PC-3 (cell line): ENCODE measurements at regions not wholly inside any gene's neighbourhood (a gene's known extent, or its start where the extent isn't known, plus 50 kb on each side); places are given as distances from the start of the nearest gene placed in this dataset.

Source experiments
- ATAC-seq: fragments of 200-7000 bp; cut with Tn5 transposase; 2 replicates; pipeline ENCODE4 v1.9.1; 2020; ENCODE audit warnings: mild to moderate bottlenecking, moderate library complexity
- BruUV-seq: library from RNA; stranded (reverse); fragments of 400-500 nt; replicated peaks from 2 replicates; lab custom pipeline; 2021; lab: Mats Ljungman, UMichigan
- CTCF ChIA-PET: fragments of 300-600 bp; sonication (Branson Sonifier 250); formaldehyde crosslinking; loops from one replicate; lab custom pipeline; 2022; ENCODE audit warnings: antibody characterized with exemption; lab: Charles Lee
- POLR2A ChIA-PET: fragments of 300-600 bp; sonication (Branson Sonifier 250); formaldehyde crosslinking; loops from one replicate; lab custom pipeline; 2022; ENCODE audit warnings: antibody characterized with exemption; ENCODE audit not compliant: unreplicated experiment; lab: Charles Lee
- DNase-seq: peaks from one replicate; pipeline ENCODE4 v3.0.0-alpha.2; 2015
- H2AFZ ChIP-seq: fragments of 300-600 bp; sonication (generic); 2 replicates; pipeline ENCODE4 v1.6.0; 2016; ENCODE audit warnings: antibody characterized with exemption, low read length
- H3F3A ChIP-seq: fragments of 300-600 bp; sonication (generic); one replicate; pipeline ENCODE4 v1.6.0; 2017; ENCODE audit warnings: antibody characterized with exemption, low read length, control low read depth, mild to moderate bottlenecking; ENCODE audit not compliant: unreplicated experiment
- H3K27ac ChIP-seq: fragments of 300-600 bp; sonication (generic); 2 replicates; pipeline ENCODE4 v1.5.1; 2016; ENCODE audit warnings: mild to moderate bottlenecking, low read length
- H3K27me3 ChIP-seq: fragments of 300-600 bp; sonication (generic); 2 replicates; pipeline ENCODE4 v1.6.1; 2016; ENCODE audit warnings: low read length, mixed read lengths
- H3K36me3 ChIP-seq: fragments of 300-600 bp; sonication (generic); 2 replicates; pipeline ENCODE4 v1.6.1; 2016; ENCODE audit warnings: low read depth, mixed run types, low read length, mixed read lengths
- H3K4me1 ChIP-seq: fragments of 300-600 bp; sonication (generic); 2 replicates; pipeline ENCODE4 v1.5.1; 2016; ENCODE audit warnings: low read length; ENCODE audit not compliant: insufficient read depth
- H3K4me2 ChIP-seq: fragments of 300-600 bp; sonication (generic); 2 replicates; pipeline ENCODE4 v1.6.0; 2016; ENCODE audit warnings: low read length
- H3K4me3 ChIP-seq: fragments of 300-600 bp; sonication (generic); 2 replicates; pipeline ENCODE4 v1.5.1; 2016; ENCODE audit warnings: mild to moderate bottlenecking, low read length, mixed read lengths
- H3K79me2 ChIP-seq: fragments of 300-600 bp; sonication (generic); 2 replicates; pipeline ENCODE4 v1.6.1; 2017; ENCODE audit warnings: low read length, mixed read lengths
- H3K9ac ChIP-seq: fragments of 300-600 bp; sonication (generic); 2 replicates; pipeline ENCODE4 v1.6.0; 2016; ENCODE audit warnings: mild to moderate bottlenecking, low read length
- H3K9me2 ChIP-seq: fragments of 300-600 bp; sonication (generic); replicated peaks from 2 replicates; pipeline ENCODE4 v1.6.1; 2016; ENCODE audit warnings: mixed run types, low read length, mixed read lengths
- H3K9me3 ChIP-seq: fragments of 300-600 bp; sonication (generic); 2 replicates; pipeline ENCODE4 v1.6.1; 2016; ENCODE audit warnings: low read length, mixed read lengths
- H4K20me1 ChIP-seq: fragments of 300-600 bp; sonication (generic); 2 replicates; pipeline ENCODE4 v1.6.1; 2016; ENCODE audit warnings: low read length, mixed read lengths
- EZH2 ChIP-seq: fragments of 300-600 bp; sonication (generic); IDR thresholded peaks from one replicate; pipeline ENCODE4 v1.6.1; 2017; ENCODE audit warnings: antibody characterized with exemption, mild to moderate bottlenecking, low read length; ENCODE audit not compliant: unreplicated experiment
- EZH2phosphoT487 ChIP-seq: fragments of 300-600 bp; sonication (generic); IDR thresholded peaks from 2 replicates; pipeline ENCODE4 v1.6.1; 2018; ENCODE audit warnings: mild to moderate bottlenecking, antibody characterized with exemption, low read length, borderline replicate concordance
- intact Hi-C: fragments of 100-400 bp; cut with micrococcal nuclease; formaldehyde crosslinking; loops from 2 replicates; pipeline ENCODE4 v1.9.0; 2023
- TF ChIP-seq, protein P1 (sequence below): fragments of 300-600 bp; sonication (generic); conservative IDR thresholded peaks from 2 replicates; pipeline ENCODE4 v1.5.1; 2017; ENCODE audit warnings: antibody characterized with exemption, low read depth, mild to moderate bottlenecking, low read length

DNA sequence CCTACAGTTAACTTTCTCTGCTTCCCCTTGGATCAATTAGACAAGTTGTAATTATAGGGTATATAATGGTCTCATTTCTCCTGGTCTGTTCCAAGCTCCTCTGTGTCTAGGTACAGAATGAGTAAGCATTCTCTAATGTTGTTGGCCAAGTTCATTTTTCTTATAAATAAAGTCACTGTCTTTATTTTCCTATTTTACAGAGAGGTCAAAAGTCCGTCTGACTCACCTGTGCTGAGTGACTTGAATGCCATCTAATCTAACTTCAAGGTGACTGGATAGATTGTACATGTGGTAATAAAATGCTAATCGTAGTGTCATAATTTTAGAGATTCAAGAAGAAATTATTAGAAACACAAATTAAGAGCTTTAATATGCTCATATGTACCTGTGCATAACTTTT, 500.2 kb downstream of the PDCD6IP start:
- CTCF ChIA-PET: no interaction called here
- POLR2A ChIA-PET: no interaction called here
- H3K4me2 ChIP-seq: no peak overlapping the region
- no peak overlapping the region for H3K9ac ChIP-seq
- no peaks in the 10 kb centered on the region for H3K36me3 ChIP-seq
- no peak overlapping the region for H2AFZ ChIP-seq
- no peaks in the 10 kb centered on the region for H3K27me3 ChIP-seq
- H3K4me3 ChIP-seq: no peak overlapping the region
- DNase-seq (no peak), ATAC-seq (no peak)
- no peak for TF ChIP-seq EZH2phosphoT487
- TF ChIP-seq, protein P1, sequence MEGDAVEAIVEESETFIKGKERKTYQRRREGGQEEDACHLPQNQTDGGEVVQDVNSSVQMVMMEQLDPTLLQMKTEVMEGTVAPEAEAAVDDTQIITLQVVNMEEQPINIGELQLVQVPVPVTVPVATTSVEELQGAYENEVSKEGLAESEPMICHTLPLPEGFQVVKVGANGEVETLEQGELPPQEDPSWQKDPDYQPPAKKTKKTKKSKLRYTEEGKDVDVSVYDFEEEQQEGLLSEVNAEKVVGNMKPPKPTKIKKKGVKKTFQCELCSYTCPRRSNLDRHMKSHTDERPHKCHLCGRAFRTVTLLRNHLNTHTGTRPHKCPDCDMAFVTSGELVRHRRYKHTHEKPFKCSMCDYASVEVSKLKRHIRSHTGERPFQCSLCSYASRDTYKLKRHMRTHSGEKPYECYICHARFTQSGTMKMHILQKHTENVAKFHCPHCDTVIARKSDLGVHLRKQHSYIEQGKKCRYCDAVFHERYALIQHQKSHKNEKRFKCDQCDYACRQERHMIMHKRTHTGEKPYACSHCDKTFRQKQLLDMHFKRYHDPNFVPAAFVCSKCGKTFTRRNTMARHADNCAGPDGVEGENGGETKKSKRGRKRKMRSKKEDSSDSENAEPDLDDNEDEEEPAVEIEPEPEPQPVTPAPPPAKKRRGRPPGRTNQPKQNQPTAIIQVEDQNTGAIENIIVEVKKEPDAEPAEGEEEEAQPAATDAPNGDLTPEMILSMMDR: no peak
- no peak for TF ChIP-seq EZH2
- intact Hi-C loops: no loop called here
- H3F3A ChIP-seq: no peaks in the 10 kb centered on the region
- H3K9me2 ChIP-seq: no peaks in the 10 kb centered on the region
- no TSS peak for BruUV-seq
- H3K27ac ChIP-seq: no peak overlapping the region
- no peaks in the 10 kb centered on the region for H4K20me1 ChIP-seq
- no peaks in the 10 kb centered on the region for H3K4me1 ChIP-seq
- H3K79me2 ChIP-seq: no peaks in the 10 kb centered on the region
- no peaks in the 10 kb centered on the region for H3K9me3 ChIP-seq

DNA sequence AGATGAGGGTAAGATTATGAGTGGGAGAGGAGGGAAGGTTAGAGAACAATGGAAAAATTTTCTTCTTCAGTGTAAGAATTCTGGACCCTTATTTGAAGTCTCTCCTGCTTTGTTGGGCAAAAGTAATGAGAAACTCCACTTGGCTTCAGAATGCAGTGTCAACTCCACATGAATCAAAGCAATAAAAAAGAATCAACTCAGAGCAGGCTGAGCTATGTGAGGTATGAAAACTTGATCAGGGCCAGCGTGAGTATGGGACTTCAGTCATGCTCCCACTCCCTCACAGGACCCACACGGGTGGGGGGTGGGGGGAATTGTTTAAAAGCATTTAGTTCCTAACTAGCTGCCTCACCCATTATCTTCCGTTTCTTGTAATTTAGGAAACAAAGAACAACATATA, 502.2 kb downstream of the PDCD6IP start:
- H3K9ac ChIP-seq: no peak overlapping the region
- no peaks in the 10 kb centered on the region for H3F3A ChIP-seq
- BruUV-seq: no TSS peak
- no peaks in the 10 kb centered on the region for H3K9me2 ChIP-seq
- no peak overlapping the region for H3K4me3 ChIP-seq
- TF ChIP-seq EZH2 (no peak), EZH2phosphoT487 (no peak)
- TF ChIP-seq, protein P1: no peak
- H3K27me3 ChIP-seq: no peaks in the 10 kb centered on the region
- POLR2A ChIA-PET: no interaction called here
- CTCF ChIA-PET: no interaction called here
- no peaks in the 10 kb centered on the region for H4K20me1 ChIP-seq
- no peak overlapping the region for H2AFZ ChIP-seq
- intact Hi-C loops: no loop called here
- no peak overlapping the region for H3K27ac ChIP-seq
- H3K36me3 ChIP-seq: no peaks in the 10 kb centered on the region
- H3K4me1 ChIP-seq: no peaks in the 10 kb centered on the region
- ATAC-seq (no peak), DNase-seq (no peak)
- no peak overlapping the region for H3K4me2 ChIP-seq
- no peaks in the 10 kb centered on the region for H3K79me2 ChIP-seq
- H3K9me3 ChIP-seq: no peaks in the 10 kb centered on the region

DNA sequence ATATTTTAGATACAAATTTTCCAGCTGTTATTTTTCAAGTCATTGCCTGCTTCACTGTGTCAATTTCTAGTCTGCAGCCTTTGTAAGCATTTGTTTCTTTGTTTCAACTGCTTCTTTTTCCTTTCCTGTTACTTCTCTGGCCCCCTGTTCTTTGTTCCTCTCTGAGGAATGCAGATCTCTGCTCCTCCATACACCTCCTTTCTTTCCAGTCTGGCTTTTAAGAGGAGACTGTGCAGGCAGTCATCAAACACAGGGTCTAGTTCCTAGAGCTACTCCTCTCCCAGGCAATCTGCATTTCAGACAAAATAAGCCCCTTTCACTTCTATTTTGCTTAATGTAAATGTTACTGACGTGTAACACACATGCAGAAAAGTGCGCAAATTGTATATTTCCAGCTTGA, 502.9 kb downstream of the PDCD6IP start:
- no TSS peak for BruUV-seq
- intact Hi-C loops: no loop called here
- no peak for DNase-seq

More for the DNA sequence above, 502.9 kb downstream of the PDCD6IP start:
- ChIA-PET CTCF (no interaction called here), POLR2A (no interaction called here)
- H3K27me3 ChIP-seq: no peaks in the 10 kb centered on the region
- H3F3A ChIP-seq: no peaks in the 10 kb centered on the region
- ATAC-seq: no peak
- H2AFZ ChIP-seq: no peak overlapping the region
- no peaks in the 10 kb centered on the region for H3K4me1 ChIP-seq
- H4K20me1 ChIP-seq: no peaks in the 10 kb centered on the region
- no peak overlapping the region for H3K9ac ChIP-seq
- no peak overlapping the region for H3K27ac ChIP-seq
- no peaks in the 10 kb centered on the region for H3K79me2 ChIP-seq
- no peaks in the 10 kb centered on the region for H3K9me2 ChIP-seq
- no peaks in the 10 kb centered on the region for H3K9me3 ChIP-seq
- H3K36me3 ChIP-seq: no peaks in the 10 kb centered on the region
- H3K4me3 ChIP-seq: no peak overlapping the region
- TF ChIP-seq, protein P1: no peak
- TF ChIP-seq EZH2phosphoT487 (no peak), EZH2 (no peak)
- H3K4me2 ChIP-seq: no peak overlapping the region
